Upper lobe of left lung (tissue), 4 donors: ENCODE measurements at regions not wholly inside any gene's neighbourhood (a gene's known extent, or its start where the extent isn't known, plus 50 kb on each side); places are given as distances from the start of the nearest gene placed in this dataset.
"Not testable (repeated sequence)": the region's sequence is repeated elsewhere in the genome, so short reads cannot be mapped to it uniquely, and the experiment has no call there.

Source experiments
- CTCF ChIP-seq, 6 experiments: fragments of 450-650 bp in 4 of 6; fragments of 200-600 bp in 2 of 6; sonication (generic) in 2 of 6; IDR thresholded peaks; one replicate each; pipeline ENCODE4 v1.5.1; 2016 to 2019; ENCODE audit warnings: antibody characterized with exemption in 6 of 6
- EP300 ChIP-seq, 4 donors: sonication (generic); formaldehyde crosslinking; IDR thresholded peaks; one replicate each; pipeline ENCODE4 v1.5.1; 2017; ENCODE audit warnings: antibody characterized with exemption in 4 of 4, control low read depth in 2 of 4
- POLR2A ChIP-seq, 4 donors: fragments of 450-650 bp; IDR thresholded peaks; one replicate each; pipeline ENCODE4 v1.5.1; 2016 to 2017; ENCODE audit warnings: antibody characterized with exemption in 4 of 4, mild to moderate bottlenecking in 2 of 4
- POLR2AphosphoS5 ChIP-seq, 2 donors: sonication (generic); formaldehyde crosslinking; IDR thresholded peaks; one replicate each; pipeline ENCODE4 v1.5.1; 2017; ENCODE audit warnings: antibody characterized with exemption in 2 of 2

DNA sequence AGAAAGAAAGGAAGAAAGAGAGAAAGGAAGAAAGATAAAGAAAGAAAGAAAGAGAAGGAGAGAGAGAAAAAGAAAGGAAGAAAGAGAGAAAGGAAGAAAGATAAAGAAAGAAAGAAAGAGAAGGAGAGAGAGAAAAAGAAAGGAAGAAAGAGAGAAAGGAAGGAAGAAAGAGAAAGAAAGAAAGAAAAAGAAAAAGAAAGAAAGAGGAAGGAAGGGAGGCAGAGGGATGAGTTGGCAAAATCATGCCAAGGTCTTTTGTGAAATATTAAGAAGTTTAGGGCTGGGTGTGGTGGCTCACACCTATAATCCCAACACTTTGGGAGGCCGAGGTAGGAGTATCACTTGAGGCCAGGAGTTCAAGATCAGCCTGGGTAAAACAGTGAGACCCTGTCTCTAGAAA, 675.8 kb upstream of the NRP1 start:
- not testable (repeated sequence) for TF ChIP-seq CTCF, POLR2AphosphoS5, POLR2A, EP300 (IDR thresholded peaks at IDR 0.05)
